ENCODE measurements at regions not wholly inside any gene's neighbourhood (a gene's known extent, or its start where the extent isn't known, plus 50 kb on each side); places are given as distances from the start of the nearest gene placed in this dataset.

DNA sequence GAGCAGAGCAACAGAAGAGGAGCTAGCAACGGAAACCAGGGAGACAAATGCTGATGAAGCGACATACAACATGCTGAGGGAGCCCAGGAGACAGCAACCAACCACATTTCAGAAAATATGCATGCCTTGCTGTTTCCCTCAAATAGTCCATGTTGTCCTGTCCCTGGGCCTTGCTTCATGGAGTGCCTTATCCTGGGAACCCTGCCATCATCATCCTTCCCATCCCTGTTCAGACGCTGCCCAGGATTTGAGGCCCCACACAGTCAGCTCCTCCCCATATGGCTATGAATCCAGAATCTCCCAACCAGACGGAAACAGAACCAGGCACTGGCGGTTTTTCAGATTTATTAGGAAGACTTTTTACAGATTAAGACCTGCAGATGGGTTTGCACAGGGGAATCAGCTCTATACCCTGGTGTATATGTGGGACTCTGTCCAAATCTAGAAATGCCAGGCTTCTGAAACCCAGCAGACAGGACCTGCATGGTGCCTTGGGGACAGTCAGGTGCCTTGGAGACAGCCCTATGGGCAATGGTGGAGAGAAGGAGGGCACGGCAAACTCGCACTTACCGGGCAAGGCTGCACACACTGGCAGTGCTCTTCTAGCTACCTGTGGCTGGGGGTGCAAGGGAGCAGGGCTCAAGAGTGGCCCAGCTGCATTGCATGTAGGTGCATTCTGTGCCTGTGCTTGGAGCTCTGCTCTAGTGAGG lies 199.7 kb upstream of the MAMLD1 start:
- Histone ChIP-seq H3K4me1 (no peaks in the 10 kb centered on the region), H3K27ac (no peak overlapping the region), H3K36me3 (no peaks in the 10 kb centered on the region), H3K9me3 (no peaks in the 10 kb centered on the region), H3K4me3 (no peak overlapping the region), H3K27me3 (no peaks in the 10 kb centered on the region)
- no peak for DNase-seq (ENCODE audit: low spot score)
- TF ChIP-seq, protein P1, sequence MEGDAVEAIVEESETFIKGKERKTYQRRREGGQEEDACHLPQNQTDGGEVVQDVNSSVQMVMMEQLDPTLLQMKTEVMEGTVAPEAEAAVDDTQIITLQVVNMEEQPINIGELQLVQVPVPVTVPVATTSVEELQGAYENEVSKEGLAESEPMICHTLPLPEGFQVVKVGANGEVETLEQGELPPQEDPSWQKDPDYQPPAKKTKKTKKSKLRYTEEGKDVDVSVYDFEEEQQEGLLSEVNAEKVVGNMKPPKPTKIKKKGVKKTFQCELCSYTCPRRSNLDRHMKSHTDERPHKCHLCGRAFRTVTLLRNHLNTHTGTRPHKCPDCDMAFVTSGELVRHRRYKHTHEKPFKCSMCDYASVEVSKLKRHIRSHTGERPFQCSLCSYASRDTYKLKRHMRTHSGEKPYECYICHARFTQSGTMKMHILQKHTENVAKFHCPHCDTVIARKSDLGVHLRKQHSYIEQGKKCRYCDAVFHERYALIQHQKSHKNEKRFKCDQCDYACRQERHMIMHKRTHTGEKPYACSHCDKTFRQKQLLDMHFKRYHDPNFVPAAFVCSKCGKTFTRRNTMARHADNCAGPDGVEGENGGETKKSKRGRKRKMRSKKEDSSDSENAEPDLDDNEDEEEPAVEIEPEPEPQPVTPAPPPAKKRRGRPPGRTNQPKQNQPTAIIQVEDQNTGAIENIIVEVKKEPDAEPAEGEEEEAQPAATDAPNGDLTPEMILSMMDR (IDR thresholded peaks at IDR 0.05) = no peak

DNA sequence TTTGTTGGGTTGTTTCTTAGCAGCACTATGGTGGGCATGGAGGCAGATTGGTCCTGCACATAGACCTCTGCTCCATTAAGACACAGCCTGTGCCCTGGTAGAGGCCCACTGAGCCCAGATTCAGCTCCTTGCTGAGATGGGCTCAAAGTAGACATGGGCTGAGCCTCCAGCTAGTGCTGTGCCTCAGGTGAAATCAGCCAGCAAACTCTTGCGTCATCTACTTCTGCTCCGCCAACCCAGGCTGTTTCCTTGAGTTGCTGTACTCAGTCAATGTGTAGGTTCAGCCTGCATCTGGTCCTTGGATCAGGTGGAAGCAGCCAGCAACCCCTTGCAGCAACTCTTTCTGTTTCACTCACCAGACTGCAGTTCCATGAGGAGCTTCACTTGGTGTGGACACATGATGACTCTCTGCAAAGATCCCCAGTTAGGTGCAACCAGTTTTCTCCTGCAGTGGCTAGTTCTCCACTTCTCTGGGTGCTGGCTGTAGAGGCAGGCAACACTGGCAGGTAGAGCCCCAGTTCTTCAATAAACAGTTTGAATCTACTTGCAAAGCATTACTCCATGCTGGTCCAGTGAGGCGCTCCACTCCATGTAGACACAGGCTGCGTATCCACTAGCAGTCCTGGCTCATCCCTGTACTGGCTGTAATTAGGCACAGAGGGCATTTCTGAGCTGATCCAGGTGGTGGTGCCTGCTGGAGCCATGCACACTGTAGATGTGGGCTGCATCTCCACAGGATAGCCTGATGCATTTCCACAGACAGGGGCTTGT lies 199.0 kb upstream of the MAMLD1 start:
- Histone ChIP-seq H3K4me1 (no peaks in the 10 kb centered on the region), H3K36me3 (no peaks in the 10 kb centered on the region), H3K27me3 (no peaks in the 10 kb centered on the region), H3K4me3 (no peak overlapping the region), H3K27ac (no peak overlapping the region), H3K9me3 (no peaks in the 10 kb centered on the region)
- TF ChIP-seq, protein P1 (IDR thresholded peaks at IDR 0.05) = no peak
- DNase-seq (ENCODE audit: low spot score) = no peak

DNA sequence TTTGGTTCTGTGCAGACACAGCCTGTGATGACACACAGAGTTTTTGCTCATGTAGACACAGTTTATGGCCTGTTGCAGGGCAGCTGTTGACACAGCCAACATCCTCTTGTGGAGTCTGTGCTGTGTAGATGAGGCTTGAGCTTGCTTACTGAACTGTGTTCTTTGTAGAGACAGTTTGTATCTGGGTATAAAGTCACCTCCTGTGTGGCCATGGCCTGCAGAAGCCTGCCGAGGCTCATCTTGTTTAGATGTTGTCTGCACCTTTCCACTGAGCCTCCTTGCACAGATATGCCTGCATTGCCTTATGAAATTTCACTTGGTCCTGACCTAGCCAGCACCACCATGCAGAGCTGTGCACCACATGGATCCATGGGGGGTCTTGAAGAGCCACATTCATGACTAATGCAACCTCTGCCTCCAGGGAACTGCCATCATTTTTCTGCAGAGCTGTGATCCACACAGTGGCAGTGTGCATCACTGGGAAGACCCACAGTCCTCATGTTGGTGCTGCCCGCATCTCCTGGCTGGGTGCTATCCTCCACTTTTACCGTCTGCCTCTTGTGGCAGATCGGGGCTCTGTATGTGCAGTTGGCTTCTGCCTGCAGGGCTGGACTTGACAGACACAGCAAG lies 198.0 kb upstream of the MAMLD1 start:
- H3K4me3 ChIP-seq = no peak overlapping the region
- no peaks in the 10 kb centered on the region for H3K9me3 ChIP-seq
- no peak overlapping the region for H3K27ac ChIP-seq
- no peaks in the 10 kb centered on the region for H3K4me1 ChIP-seq
- DNase-seq (ENCODE audit: low spot score) = no peak
- TF ChIP-seq, protein P1 (IDR thresholded peaks at IDR 0.05) = no peak
- no peaks in the 10 kb centered on the region for H3K27me3 ChIP-seq
- H3K36me3 ChIP-seq = no peaks in the 10 kb centered on the region

DNA sequence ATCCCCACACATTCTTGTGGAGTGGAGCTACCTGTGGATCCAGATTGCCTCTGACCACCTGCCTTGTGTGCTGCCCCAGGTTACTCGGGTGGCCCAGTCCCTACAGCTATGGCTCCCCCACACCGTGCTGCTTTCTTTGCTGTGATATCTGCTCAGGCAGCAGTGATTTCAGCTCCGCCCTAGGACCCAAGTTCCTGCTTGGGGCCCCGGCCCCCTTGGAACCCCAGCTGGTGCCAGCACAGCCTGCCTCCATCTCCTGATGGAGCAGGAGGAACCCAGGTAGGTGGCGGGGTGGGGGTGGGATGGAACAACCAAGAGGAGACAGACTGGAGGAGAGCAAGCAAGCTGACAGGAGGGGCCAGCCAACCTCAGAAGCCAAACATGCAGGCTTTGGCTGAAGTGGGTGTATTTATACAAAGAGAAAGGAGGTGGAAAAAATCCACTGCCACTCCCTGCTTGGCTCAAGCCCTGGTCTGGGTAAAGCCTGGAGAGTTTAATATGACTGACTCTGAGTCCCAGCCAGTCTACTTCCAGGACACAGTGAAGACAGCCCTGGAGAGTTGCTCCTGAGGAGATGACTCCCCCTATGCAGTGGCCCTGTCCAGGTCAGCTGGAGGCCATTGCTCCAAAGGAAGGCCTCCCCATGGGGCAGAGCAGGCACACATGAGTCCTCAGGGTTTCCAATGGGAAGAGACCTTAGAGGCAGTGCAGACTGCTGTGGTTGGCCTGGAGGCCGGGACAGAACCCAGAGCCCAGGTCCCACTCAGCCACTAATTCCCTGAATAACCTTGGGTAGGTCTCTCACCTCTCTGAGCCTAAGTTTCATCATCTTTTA lies 197.1 kb upstream of the MAMLD1 start:
- DNase-seq (ENCODE audit: low spot score) = no peak
- Histone ChIP-seq H3K27me3 (no peaks in the 10 kb centered on the region), H3K9me3 (no peaks in the 10 kb centered on the region), H3K4me3 (no peak overlapping the region), H3K36me3 (no peaks in the 10 kb centered on the region), H3K4me1 (no peaks in the 10 kb centered on the region), H3K27ac (no peak overlapping the region)
- TF ChIP-seq, protein P1 (IDR thresholded peaks at IDR 0.05) = no peak

DNA sequence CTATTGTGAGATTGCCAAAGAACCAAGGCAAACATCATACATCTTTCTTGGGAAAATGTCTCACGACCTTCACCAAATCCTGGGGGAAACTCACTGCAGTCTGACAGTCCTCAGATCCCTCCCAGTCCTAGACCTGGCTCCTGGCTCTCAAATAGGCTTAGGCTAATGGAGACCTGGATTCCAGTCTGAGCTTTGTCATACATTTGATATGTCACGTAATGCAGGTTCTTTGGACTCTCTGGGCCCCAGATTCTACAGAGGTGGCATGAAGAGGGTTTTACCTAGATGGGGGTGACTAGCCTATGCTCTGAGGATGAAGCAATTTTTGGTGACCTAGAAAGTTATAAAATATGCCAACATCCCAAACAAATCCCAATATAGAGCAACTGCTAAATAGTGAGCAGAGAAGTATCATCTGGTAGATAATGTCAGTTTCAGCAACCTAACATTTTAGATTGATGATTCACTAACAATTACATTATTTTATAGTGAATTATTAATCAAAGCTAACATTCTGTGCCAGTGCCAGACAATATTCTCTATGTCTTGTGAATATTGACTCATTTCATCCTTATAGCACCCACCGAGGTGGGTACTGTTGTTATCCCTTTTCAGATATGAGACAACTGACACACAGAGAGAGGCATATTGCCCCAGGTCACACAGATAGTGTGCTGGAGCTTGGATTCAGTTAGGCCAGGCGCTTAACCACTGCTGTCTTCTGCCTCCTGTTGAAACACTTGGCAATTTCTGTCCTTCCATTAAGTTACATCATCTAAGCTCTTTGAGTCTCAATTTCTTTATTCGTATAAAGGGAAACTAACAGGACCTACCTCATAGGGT lies 195.4 kb upstream of the MAMLD1 start:
- H3K4me3 ChIP-seq = no peak overlapping the region
- no peaks in the 10 kb centered on the region for H3K9me3 ChIP-seq
- no peak overlapping the region for H3K27ac ChIP-seq
- H3K36me3 ChIP-seq = no peaks in the 10 kb centered on the region
- TF ChIP-seq, protein P1 (IDR thresholded peaks at IDR 0.05) = no peak
- H3K4me1 ChIP-seq = no peaks in the 10 kb centered on the region
- H3K27me3 ChIP-seq = no peaks in the 10 kb centered on the region
- DNase-seq (ENCODE audit: low spot score) = no peak
